ENCODE measurements at regions not wholly inside any gene's neighbourhood (a gene's known extent, or its start where the extent isn't known, plus 50 kb on each side); places are given as distances from the start of the nearest gene placed in this dataset.

GRCh38 chr7:89757910-89758309 is 396.4 kb upstream of the STEAP1 start:
- TF ChIP-seq, protein P1, sequence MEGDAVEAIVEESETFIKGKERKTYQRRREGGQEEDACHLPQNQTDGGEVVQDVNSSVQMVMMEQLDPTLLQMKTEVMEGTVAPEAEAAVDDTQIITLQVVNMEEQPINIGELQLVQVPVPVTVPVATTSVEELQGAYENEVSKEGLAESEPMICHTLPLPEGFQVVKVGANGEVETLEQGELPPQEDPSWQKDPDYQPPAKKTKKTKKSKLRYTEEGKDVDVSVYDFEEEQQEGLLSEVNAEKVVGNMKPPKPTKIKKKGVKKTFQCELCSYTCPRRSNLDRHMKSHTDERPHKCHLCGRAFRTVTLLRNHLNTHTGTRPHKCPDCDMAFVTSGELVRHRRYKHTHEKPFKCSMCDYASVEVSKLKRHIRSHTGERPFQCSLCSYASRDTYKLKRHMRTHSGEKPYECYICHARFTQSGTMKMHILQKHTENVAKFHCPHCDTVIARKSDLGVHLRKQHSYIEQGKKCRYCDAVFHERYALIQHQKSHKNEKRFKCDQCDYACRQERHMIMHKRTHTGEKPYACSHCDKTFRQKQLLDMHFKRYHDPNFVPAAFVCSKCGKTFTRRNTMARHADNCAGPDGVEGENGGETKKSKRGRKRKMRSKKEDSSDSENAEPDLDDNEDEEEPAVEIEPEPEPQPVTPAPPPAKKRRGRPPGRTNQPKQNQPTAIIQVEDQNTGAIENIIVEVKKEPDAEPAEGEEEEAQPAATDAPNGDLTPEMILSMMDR (conservative IDR thresholded peaks at IDR 0.05; ENCODE audit: low read depth, low read length): no peak
- H3K4me3 ChIP-seq (ENCODE audit: low read depth, low read length): no peak overlapping the region
- DNase-seq (ENCODE audit: low read depth): no peak

DNA sequence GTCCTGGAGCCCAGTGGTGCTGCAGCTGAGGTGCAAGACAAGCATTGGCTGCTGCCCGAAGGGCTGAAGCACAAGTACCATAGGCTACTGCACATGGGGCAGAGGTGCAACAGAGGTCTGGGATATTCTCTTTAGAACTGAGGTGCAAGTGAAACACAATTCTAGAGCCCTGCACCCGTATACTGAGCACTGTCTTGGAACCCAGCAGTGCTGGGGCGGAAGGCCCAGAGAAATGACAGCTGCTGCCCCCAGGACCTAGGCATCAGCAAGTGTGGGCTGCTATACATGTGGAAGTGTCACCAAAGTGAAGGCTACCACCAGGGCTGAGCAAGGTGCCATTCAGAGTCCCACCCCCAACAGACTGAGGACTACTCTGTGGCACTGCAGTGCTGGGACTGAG is 393.6 kb upstream of the STEAP1 start:
- no peak overlapping the region for H3K4me3 ChIP-seq (ENCODE audit: low read depth, low read length)
- no peak for DNase-seq (ENCODE audit: low read depth)
- TF ChIP-seq, protein P1 (conservative IDR thresholded peaks at IDR 0.05; ENCODE audit: low read depth, low read length): no peak

DNA sequence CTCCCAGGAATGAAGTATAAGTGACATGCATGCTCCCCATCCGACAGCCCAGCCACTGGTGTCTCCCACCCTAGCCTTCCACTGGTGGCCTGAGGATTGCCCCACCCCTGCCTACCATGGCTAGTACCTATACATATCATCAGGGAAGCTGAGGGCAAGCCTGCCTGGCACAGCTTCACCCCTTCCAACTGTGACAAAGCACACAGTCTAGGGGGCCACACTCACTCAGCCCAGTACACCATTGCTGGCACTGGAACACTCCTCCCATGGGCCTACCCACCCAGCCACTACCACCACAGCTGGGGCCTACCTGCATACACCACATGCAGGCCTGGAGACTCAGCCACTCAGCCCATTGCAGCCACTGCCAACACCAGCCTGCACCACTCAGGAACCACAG is 393.1 kb upstream of the STEAP1 start:
- DNase-seq (ENCODE audit: low read depth): no peak
- H3K4me3 ChIP-seq (ENCODE audit: low read depth, low read length): no peak overlapping the region
- TF ChIP-seq, protein P1 (conservative IDR thresholded peaks at IDR 0.05; ENCODE audit: low read depth, low read length): no peak

- DNase-seq (ENCODE audit: low read depth): no peak
- TF ChIP-seq, protein P1 (conservative IDR thresholded peaks at IDR 0.05; ENCODE audit: low read depth, low read length): no peak
- H3K4me3 ChIP-seq (ENCODE audit: low read depth, low read length): no peak overlapping the region
These were observed 384.1 kb upstream of the STEAP1 start for GRCh38 chr7:89770161-89770560.

DNA sequence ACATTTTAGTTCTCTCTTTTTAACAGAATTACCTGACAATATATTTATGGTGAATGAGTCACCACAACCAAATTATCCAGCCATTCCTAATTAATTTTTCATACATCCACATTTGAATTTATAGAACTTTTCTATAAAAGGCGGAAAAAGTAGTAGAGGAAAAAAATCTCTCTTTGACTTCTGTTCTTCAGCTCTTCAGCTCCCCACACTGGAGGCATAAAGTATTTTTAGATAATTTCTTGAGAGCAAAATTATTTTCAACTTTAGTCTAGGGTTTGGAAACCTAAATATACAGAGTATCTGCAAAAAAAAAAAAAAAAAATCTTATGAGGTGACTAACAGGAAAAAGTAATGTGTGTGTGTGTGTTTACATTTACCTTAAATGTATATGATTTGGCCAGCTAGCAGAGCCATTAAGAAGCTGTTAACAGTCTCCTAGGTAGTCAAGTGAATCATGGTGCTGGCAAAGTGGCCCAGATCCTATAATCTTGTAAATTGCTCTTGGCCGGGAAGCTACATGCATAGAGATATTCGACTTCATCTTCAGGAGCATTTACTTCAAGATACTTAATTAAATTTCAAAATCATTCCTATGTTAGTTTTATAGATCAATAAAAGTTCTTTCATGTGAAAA is 383.1 kb upstream of the STEAP1 start:
- TF ChIP-seq, protein P1 (conservative IDR thresholded peaks at IDR 0.05; ENCODE audit: low read depth, low read length): peak; percentile 50
- DNase-seq (ENCODE audit: low read depth): no peak
- no peak overlapping the region for H3K4me3 ChIP-seq (ENCODE audit: low read depth, low read length)

- DNase-seq (ENCODE audit: low read depth): peak; percentile 48
- no peak overlapping the region for H3K4me3 ChIP-seq (ENCODE audit: low read depth, low read length)
- TF ChIP-seq, protein P1 (conservative IDR thresholded peaks at IDR 0.05; ENCODE audit: low read depth, low read length): no peak
These were observed 382.0 kb upstream of the STEAP1 start for GRCh38 chr7:89772276-89772675.

DNA sequence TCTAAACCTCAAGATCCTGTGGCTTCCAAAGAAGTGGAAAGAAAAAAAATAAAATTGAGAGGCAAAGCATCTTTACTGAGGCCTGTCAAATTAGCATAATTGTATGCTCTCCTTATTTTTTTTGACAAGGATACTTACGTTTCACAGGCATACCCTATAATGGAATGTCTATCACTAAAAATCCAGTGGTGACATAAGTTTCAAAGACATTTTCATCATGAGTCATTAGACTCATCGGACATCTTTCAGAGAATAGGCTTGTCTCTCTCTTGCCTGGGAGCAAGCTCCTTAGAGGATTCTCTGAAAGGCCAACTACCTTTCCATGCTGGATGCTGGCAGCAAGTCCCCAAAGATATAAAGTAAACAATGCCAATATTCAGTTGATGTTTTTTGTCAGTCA is 380.7 kb upstream of the STEAP1 start:
- DNase-seq (ENCODE audit: low read depth): no peak
- TF ChIP-seq, protein P1 (conservative IDR thresholded peaks at IDR 0.05; ENCODE audit: low read depth, low read length): no peak
- H3K4me3 ChIP-seq (ENCODE audit: low read depth, low read length): no peak overlapping the region
